Epithelial cell of proximal tubule (primary cell): ENCODE measurements at regions not wholly inside any gene's neighbourhood (a gene's known extent, or its start where the extent isn't known, plus 50 kb on each side); places are given as distances from the start of the nearest gene placed in this dataset.

Experiments
- DNase-seq: peaks from one replicate; pipeline ENCODE4 v3.0.0-alpha.2; 2011; ENCODE audit warnings: low read depth
- H3K4me3 ChIP-seq: 2 replicates; pipeline ENCODE4 v1.5.1; 2011; ENCODE audit warnings: low read depth, mild to moderate bottlenecking, low read length
- TF ChIP-seq, protein P1 (sequence below): conservative IDR thresholded peaks from 2 replicates; pipeline ENCODE4 v1.5.1; 2012; ENCODE audit warnings: low read depth, mild to moderate bottlenecking, low read length

DNA sequence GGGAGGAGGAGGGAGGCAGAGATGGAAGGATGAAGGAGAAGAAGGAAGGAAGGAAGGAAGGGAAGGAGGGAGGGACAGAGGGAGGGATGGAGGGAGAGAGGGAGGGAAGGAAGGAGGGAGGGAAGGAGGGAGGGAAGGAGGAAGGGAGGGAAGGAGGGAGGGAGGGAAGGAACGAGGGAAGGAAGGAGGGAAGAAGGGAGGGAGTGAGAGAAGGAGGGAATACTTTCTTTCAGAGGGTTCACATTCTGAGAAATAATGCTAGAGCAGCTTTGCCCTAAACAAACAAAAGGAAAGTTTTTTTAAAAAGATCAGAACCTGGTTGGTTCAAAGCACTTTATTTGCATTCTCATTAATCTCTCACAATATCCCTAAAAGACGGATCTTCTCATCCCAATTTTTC lies 96.1 kb upstream of the NXT1 start:
- TF ChIP-seq, protein P1, sequence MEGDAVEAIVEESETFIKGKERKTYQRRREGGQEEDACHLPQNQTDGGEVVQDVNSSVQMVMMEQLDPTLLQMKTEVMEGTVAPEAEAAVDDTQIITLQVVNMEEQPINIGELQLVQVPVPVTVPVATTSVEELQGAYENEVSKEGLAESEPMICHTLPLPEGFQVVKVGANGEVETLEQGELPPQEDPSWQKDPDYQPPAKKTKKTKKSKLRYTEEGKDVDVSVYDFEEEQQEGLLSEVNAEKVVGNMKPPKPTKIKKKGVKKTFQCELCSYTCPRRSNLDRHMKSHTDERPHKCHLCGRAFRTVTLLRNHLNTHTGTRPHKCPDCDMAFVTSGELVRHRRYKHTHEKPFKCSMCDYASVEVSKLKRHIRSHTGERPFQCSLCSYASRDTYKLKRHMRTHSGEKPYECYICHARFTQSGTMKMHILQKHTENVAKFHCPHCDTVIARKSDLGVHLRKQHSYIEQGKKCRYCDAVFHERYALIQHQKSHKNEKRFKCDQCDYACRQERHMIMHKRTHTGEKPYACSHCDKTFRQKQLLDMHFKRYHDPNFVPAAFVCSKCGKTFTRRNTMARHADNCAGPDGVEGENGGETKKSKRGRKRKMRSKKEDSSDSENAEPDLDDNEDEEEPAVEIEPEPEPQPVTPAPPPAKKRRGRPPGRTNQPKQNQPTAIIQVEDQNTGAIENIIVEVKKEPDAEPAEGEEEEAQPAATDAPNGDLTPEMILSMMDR = no peak
- no peak for DNase-seq
- H3K4me3 ChIP-seq = no peak overlapping the region

DNA sequence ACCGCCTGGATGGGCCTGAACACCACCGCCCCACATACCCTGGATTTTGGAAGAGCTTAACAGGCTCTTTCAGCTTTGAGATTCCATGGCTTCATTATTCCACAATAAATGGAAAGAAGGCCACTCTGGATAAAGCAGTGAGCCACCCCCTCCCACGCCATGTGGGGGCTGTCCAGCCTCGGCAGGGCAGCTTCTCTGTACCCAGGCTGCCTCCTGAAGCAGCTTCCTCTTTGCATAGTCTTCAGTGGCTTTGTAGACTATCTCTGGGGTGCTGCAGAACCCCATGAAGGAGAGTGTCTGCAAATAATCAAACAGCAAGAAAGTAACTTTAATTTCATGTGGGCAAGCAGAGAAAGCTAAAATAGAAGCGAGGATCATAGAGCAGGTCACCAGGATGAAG lies 96.6 kb upstream of the NXT1 start:
- H3K4me3 ChIP-seq = no peak overlapping the region
- TF ChIP-seq, protein P1 = no peak
- DNase-seq = no peak

DNA sequence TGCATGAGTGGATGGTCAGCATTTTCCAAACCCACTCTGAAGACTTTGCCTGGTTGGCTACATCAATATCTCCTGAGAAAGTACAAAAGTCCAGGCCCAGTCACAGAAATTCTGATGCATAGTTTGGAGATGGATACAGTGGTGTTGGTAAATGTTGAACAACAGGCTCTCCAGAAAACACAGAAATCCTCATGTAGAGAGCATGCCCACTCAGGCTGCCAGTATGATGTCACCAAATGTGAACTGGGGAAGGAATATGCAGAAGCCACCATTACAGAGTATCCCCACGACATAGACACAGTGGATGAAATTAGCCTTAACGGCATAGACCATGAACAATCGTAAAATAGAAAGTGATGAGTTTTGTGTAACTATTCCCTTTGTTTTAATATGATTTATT lies 97.1 kb upstream of the NXT1 start:
- DNase-seq = no peak
- H3K4me3 ChIP-seq = no peak overlapping the region
- TF ChIP-seq, protein P1 = no peak

DNA sequence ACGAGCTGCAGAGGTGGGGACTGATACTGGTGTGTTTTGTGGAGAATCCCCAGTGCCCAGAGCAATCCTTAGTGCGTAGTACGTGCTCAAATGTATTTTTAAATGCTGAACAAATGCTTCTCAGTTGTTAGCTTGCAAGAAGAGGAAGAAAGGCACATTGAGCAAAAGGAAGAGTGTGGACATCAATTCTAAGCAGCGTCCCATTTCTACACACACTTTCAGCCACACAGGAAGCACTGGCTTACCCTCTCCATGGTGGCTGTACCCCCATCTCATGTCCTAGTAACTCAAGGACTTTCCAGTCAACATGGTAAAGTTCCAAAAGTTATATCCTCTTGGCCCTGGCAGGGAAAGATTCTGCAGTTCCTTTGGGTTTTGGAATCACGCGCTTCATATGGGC lies 98.8 kb upstream of the NXT1 start:
- DNase-seq = no peak
- no peak overlapping the region for H3K4me3 ChIP-seq
- TF ChIP-seq, protein P1 = no peak

DNA sequence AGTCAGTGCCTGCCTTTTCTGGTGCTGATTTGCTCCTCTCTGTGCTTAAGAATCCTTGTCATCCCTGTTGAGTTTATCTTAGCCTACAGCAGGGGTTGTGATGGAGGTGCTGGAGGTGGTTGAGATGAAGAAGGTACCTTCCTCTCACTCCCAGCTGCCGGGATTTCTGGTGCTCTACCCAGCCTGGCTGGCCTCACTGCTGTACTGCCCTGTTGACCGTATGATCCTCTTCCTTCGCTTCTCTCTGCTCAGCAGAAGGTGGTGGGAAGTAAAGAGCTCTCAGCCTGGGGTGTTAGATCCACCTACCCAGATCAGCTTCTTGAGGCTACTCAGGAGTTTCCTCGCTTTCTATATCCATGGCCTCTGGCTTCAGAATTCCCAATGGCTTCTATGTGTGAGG lies 101.0 kb upstream of the NXT1 start:
- no peak overlapping the region for H3K4me3 ChIP-seq
- DNase-seq = no peak
- TF ChIP-seq, protein P1 = no peak

DNA sequence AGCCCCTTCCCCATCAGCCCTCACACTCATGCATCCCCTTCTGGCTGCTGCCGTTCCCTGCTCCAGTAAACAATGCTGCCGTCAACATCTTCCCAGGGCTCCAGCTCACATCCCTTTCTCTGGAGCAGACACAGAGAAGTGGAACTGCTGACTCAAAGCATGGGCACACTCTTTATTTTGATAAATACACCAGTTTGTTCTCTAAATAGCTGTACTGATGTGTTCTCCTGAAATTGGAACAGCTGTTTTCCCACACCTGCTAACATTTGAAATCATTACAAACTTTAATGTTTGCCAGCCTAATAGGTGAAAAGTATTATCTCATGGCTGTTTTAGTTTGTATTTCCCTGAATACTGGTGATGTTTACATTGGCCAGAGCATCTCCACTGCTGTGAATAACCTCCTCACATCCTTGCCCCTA lies 102.1 kb upstream of the NXT1 start:
- TF ChIP-seq, protein P1 = no peak
- DNase-seq = no peak
- H3K4me3 ChIP-seq = no peak overlapping the region

DNA sequence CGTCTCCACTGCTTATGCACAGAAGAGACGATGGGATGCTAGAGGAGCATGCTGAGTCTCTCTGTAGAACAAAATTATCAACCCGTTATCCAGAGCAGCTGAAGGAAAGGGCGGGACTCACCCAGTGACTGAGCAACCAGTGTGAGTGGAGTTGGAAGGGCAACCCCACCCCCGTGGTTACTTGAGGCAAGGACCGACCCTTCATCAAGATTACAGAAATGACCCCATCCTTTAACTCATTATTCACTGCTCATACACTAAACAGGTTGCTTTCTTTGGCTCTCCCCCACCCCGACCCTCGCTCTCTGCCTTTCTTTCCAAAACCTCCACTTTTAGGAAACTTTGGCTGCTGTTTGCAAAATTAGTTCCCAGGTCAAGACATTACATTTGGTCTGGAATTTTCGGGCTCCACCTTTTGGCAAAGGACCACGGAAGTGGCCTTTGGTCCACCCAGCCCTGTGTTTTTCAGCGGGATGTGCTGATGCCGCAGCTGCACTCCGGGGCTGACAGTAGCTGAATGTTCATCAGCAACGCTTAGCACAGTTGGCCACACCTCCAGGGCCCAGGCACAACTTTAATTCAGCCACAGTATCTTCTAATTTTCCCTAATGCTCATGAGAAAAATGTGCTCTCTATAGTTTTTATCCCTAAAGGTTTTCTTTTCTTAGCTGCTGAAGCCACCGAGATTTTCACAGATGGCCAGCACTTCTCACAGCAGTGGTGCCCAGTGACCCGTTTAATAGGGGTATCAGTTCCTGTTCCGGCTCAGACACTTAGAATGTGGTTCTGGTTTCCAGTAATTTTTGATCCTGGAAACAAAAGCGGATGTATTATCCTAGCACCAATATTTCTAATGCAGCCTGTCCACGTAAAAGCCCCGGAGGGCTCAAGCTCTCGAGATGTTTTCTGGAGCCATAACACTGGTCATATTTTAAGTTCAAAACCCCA lies 103.6 kb upstream of the NXT1 start:
- no peak overlapping the region for H3K4me3 ChIP-seq
- no peak for DNase-seq
- TF ChIP-seq, protein P1 = no peak
